Nephron progenitor cell (in vitro differentiated cells): ENCODE measurements at regions not wholly inside any gene's neighbourhood (a gene's known extent, or its start where the extent isn't known, plus 50 kb on each side); places are given as distances from the start of the nearest gene placed in this dataset.
"Not testable (repeated sequence)": the region's sequence is repeated elsewhere in the genome, so short reads cannot be mapped to it uniquely, and the experiment has no call there.

Experiments
- DNase-seq: peaks from one replicate; pipeline ENCODE4 v3.0.0; 2021
- H3K27ac Mint-ChIP-seq: 2 replicates; pipeline ENCODE4 v1.8.0; 2021; ENCODE audit warnings: mild to moderate bottlenecking, moderate library complexity, mixed read lengths
- H3K27me3 Mint-ChIP-seq: 2 replicates; pipeline ENCODE4 v1.8.0; 2021; ENCODE audit warnings: mild to moderate bottlenecking, low read depth, mixed read lengths; ENCODE audit not compliant: poor library complexity
- H3K36me3 Mint-ChIP-seq: 2 replicates; pipeline ENCODE4 v1.8.0; 2021; ENCODE audit warnings: low read depth, mixed read lengths
- H3K4me1 Mint-ChIP-seq: 2 replicates; pipeline ENCODE4 v1.8.0; 2021; ENCODE audit warnings: mixed read lengths
- H3K4me3 Mint-ChIP-seq: 2 replicates; pipeline ENCODE4 v1.8.0; 2021; ENCODE audit warnings: mild to moderate bottlenecking, moderate library complexity, mixed read lengths
- H3K9me3 Mint-ChIP-seq: 2 replicates; pipeline ENCODE4 v1.8.0; 2021; ENCODE audit warnings: mild to moderate bottlenecking, moderate library complexity, mixed read lengths
- TF ChIP-seq, protein P1 (sequence below): fragments of 200-600 bp; sonication (generic); IDR thresholded peaks from 2 replicates; pipeline ENCODE4 v1.5.0; 2021; ENCODE audit warnings: antibody characterized with exemption

- no peaks in the 10 kb centered on the region for H3K36me3 Mint-ChIP-seq
- H3K27me3 Mint-ChIP-seq = peaks cover 3% of the 10 kb centered on the region
- no peaks in the 10 kb centered on the region for H3K4me1 Mint-ChIP-seq
- no peak for DNase-seq
- TF ChIP-seq, protein P1, sequence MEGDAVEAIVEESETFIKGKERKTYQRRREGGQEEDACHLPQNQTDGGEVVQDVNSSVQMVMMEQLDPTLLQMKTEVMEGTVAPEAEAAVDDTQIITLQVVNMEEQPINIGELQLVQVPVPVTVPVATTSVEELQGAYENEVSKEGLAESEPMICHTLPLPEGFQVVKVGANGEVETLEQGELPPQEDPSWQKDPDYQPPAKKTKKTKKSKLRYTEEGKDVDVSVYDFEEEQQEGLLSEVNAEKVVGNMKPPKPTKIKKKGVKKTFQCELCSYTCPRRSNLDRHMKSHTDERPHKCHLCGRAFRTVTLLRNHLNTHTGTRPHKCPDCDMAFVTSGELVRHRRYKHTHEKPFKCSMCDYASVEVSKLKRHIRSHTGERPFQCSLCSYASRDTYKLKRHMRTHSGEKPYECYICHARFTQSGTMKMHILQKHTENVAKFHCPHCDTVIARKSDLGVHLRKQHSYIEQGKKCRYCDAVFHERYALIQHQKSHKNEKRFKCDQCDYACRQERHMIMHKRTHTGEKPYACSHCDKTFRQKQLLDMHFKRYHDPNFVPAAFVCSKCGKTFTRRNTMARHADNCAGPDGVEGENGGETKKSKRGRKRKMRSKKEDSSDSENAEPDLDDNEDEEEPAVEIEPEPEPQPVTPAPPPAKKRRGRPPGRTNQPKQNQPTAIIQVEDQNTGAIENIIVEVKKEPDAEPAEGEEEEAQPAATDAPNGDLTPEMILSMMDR = no peak
- H3K4me3 Mint-ChIP-seq = no peak overlapping the region
- no peak overlapping the region for H3K27ac Mint-ChIP-seq
- H3K9me3 Mint-ChIP-seq = no peaks in the 10 kb centered on the region
Observed at GRCh38 chr9:118689280-118689679, 680.0 kb downstream of the BRINP1 start.

GRCh38 chr9:118692613-118693012 lies 676.6 kb downstream of the BRINP1 start:
- Mint-ChIP-seq H3K27ac (no peak overlapping the region), H3K4me1 (no peaks in the 10 kb centered on the region), H3K4me3 (no peak overlapping the region), H3K36me3 (no peaks in the 10 kb centered on the region), H3K9me3 (no peaks in the 10 kb centered on the region), H3K27me3 (peaks cover 8% of the 10 kb centered on the region)
- TF ChIP-seq, protein P1 = no peak
- DNase-seq = no peak

GRCh38 chr9:118693645-118694044 lies 675.6 kb downstream of the BRINP1 start:
- DNase-seq = no peak
- Mint-ChIP-seq H3K27me3 (peaks cover 11% of the 10 kb centered on the region), H3K27ac (no peak overlapping the region), H3K36me3 (no peaks in the 10 kb centered on the region), H3K9me3 (no peaks in the 10 kb centered on the region), H3K4me1 (no peaks in the 10 kb centered on the region), H3K4me3 (no peak overlapping the region)
- TF ChIP-seq, protein P1 = no peak

DNA sequence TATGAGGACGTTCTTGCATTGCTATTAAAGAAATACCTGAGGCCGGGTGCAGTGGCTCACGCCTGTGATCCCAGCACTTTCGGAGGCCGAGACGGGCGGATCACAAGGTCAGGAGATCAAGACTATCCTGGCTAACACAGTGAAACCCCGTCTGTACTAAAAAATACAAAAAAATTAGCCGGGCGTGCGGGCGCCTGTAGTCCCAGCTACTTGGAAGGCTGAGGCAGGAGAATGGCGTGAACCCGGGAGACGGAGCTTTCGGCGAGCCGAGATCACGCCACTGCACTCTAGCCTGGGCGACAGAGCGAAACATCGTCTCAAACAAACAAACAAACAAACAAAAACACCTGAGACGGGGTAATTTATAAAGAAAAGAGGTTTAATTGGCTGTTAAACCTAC lies 674.0 kb downstream of the BRINP1 start:
- not testable (repeated sequence) for H3K36me3 Mint-ChIP-seq, DNase-seq, H3K4me1 Mint-ChIP-seq, H3K4me3 Mint-ChIP-seq, H3K27ac Mint-ChIP-seq, H3K9me3 Mint-ChIP-seq
- H3K27me3 Mint-ChIP-seq = peaks cover 13% of the 10 kb centered on the region

GRCh38 chr9:118701985-118702384 lies 667.2 kb downstream of the BRINP1 start:
- TF ChIP-seq, protein P1 = no peak
- no peak for DNase-seq
- Mint-ChIP-seq H3K4me1 (no peaks in the 10 kb centered on the region), H3K27me3 (peaks cover 13% of the 10 kb centered on the region), H3K9me3 (no peaks in the 10 kb centered on the region), H3K4me3 (no peak overlapping the region), H3K36me3 (no peaks in the 10 kb centered on the region), H3K27ac (no peak overlapping the region)

DNA sequence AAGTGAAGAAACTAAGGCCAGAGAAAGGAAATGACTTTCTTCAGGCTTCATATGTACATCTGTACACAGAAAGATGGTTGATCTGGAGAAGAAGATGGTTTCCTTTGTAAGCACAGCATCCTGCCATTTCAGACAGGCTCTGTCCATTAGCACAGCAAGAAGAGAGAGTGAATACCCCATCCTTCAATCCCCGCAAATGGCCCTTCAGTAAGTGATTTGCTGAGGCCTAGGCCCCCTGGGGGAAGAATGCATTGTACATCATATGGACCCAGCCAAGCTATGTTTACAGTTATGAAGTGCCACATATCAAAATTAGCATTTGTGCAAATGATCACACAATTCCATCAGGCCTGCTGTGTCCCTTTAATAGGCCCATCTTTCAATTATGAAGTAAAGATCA lies 657.4 kb downstream of the BRINP1 start:
- DNase-seq = no peak
- no peak overlapping the region for H3K27ac Mint-ChIP-seq

More for the DNA sequence above, 657.4 kb downstream of the BRINP1 start:
- no peak overlapping the region for H3K4me3 Mint-ChIP-seq
- H3K36me3 Mint-ChIP-seq = no peaks in the 10 kb centered on the region
- TF ChIP-seq, protein P1 = no peak
- H3K9me3 Mint-ChIP-seq = no peaks in the 10 kb centered on the region
- H3K4me1 Mint-ChIP-seq = no peaks in the 10 kb centered on the region
- H3K27me3 Mint-ChIP-seq = peaks cover 4% of the 10 kb centered on the region
